ENCODE measurements at regions not wholly inside any gene's neighbourhood (a gene's known extent, or its start where the extent isn't known, plus 50 kb on each side); places are given as distances from the start of the nearest gene placed in this dataset.
"Not testable (repeated sequence)": the region's sequence is repeated elsewhere in the genome, so short reads cannot be mapped to it uniquely, and the experiment has no call there.

- FAIRE-seq, result no peak
Observed at GRCh38 chr7:13241416-13241815, 554.0 kb downstream of the ARL4A start.

GRCh38 chr7:13257661-13258060 lies 570.2 kb downstream of the ARL4A start:
- no peak for FAIRE-seq

DNA sequence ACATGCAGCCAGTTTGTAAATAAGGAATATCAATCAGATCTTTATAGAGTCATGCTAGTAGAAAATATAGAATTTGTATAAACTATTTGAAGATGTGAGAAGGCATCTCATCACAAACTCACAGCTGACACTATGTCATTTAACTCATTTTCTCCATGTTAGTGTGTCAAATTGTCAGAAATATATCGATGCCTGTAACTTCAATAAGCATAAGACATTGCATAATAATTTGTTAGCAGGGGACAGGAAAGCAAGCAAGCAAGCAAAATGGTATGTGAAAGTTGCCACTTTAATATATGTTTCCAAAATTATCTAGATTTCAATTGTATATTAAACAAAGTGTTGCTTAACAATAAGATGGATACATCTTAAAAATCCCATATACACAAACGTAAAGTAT lies 571.0 kb downstream of the ARL4A start:
- no peak for FAIRE-seq

DNA sequence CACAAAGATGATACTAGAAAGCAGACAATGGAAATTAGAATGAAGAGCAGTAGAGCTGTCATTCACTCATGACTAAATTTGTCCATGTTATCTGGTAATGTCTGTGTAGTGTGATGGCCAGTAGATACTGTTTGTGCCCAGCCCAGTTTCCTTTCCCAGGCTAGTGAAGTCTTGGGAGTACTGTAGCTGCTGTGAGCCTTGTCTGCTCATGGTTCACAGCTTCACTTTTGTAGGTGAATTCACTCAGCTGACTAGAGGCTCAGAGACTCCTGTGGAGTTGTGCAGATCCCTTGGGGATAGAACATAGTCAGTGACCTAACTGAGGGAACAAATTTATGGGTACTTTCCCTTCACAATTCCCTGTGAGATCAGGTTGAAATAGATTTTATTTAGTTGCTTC lies 572.5 kb downstream of the ARL4A start:
- no peak for FAIRE-seq

DNA sequence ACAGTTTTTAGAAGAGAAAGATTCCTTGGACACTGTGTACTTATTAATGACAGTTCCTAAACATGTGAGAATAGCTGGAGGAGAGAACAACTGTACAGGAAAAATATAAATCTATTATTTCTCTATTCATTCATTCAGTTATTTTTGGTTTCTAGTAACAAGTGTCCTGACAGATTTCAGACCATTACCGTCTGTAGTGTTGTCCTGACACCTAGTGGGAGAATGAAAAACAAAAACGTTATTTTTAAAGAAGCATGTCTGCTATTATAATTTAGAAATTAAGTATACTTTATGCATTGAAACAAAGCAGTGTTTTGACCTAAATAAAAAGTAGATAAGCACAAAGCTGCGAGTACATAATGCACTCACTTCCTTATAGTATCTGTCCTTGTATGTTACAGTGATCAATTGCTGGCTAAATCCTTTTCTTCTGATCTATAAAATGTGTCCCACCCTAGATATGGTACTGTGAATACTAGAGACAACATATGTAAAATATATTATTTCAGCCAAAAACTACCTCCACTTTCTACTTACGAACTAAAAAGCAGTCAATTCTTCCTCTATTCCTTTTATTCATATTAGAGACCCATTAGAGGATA lies 575.6 kb downstream of the ARL4A start:
- peak; percentile 93 for FAIRE-seq

- no peak for FAIRE-seq
Observed at GRCh38 chr7:13265271-13265670, 577.8 kb downstream of the ARL4A start.

DNA sequence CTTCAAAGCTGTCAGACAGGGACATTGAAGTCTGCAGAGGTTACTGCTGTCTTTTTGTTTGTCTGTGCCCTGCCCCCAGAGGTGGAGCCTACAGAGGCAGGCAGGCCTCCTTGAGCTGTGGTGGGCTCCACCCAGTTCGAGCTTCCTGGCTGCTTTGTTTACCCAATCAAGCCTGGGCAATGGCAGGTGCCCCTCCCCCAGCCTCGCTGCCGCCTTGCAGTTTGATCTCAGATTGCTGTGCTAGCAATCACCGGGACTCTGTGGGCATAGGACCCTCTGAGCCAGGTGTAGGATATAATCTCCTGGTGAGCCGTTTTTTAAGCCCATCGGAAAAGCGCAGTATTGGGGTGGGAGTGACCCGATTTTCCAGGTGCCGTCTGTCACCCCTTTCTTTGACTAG lies 586.8 kb downstream of the ARL4A start:
- FAIRE-seq, result not testable (repeated sequence)

DNA sequence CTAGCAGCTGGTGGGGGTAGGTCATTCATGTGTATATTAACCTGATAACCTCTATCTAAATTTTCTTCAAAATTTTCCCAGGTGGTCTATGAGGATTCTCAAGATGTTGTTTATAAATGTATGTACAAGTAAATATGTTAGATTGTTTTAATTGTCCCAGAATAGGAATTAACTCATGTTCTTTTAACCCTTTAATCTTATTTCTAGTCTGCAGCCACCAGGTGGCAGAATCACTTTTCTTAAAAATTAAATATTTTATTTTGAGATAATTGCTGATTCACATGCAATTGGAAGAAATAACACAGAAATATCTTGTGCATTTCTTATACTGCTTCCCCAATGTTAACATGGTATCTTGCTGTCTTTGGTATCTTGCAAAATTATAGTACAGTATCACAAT lies 589.5 kb downstream of the ARL4A start:
- FAIRE-seq, result no peak

DNA sequence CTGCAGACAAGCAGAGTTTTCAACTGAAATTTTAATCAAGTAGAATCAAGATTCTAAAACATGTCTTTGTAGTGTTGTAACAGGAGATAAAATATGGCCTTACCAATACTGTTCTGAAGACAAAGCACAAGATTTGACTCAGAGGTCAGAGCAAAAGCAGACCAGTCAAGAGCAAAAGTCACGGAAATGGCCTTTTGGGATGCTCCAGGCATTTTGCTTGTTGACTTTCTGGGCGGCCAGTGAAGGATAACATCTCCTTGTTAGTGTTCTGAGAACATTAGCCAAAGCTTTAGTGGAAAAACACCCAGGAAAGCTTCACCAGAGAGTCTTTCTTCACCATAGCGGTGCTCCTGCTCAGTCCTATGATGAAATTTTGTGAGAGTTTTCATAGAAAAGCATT lies 590.6 kb downstream of the ARL4A start:
- no peak for FAIRE-seq

DNA sequence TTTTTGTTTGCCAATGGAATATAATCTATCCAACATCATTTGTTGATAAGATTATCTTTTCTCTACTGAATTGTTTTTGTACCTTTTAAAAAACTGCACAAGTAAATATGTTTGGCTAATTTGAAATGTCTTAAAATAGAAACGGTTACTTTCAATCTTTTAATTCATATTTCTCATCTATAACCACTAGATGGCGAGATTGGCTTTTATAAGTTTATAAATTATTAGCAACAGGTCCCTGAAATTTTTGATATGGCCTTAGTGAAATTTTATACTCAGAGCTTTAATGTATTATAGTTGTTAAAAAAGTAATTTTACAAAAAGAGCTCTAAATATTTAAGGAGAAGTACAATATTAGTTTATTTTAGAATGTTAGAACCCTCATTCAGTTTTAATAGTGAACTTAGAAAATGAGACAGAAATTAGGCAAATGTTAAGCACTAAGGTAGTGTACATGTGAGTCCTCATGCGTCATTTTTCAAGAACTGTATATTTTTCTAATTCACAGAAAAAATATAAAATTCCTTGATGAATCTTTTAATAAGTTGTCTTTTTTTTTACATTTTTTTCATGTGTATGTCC lies 592.5 kb downstream of the ARL4A start:
- peak; percentile 98 for FAIRE-seq

DNA sequence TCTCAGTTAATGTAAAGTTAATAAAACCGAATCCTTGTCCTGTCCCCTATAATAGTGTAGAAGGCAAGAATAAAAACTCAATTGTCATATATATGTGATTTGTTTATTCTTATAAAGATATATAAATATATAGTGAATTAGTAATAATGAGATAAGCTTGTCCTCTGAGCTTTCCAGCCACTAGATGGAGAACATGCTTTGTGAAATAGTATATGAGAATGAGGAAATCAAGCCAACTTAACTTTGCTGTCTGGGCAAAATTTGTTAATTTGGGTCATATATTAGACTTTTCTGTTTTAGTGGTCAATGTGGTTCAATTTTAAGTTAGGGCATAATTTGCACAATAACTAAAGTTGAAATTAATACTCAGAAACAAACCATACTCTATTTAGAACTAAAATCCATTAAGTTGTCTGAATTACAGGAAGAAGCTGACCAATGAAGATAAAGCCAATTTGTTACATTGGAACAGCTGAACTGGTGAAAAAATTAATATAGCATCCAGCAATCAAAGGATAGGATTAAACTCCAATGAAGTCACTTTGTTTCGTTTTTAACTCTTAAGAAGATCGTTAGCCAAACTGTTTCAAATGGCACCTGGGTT lies 595.0 kb downstream of the ARL4A start:
- peak; percentile 83 for FAIRE-seq

GRCh38 chr7:13286916-13287315 lies 599.5 kb downstream of the ARL4A start:
- no peak for FAIRE-seq

- FAIRE-seq, result no peak
Observed at GRCh38 chr7:13288516-13288915, 601.1 kb downstream of the ARL4A start.

- FAIRE-seq, result no peak
Observed at GRCh38 chr7:13290975-13291374, 603.5 kb downstream of the ARL4A start.

GRCh38 chr7:13293264-13294002 lies 606.0 kb downstream of the ARL4A start:
- no peak for FAIRE-seq

GRCh38 chr7:13307040-13307439 lies 619.6 kb downstream of the ARL4A start:
- FAIRE-seq, result no peak

- FAIRE-seq, result no peak
Observed at GRCh38 chr7:13308423-13308822, 621.0 kb downstream of the ARL4A start.

DNA sequence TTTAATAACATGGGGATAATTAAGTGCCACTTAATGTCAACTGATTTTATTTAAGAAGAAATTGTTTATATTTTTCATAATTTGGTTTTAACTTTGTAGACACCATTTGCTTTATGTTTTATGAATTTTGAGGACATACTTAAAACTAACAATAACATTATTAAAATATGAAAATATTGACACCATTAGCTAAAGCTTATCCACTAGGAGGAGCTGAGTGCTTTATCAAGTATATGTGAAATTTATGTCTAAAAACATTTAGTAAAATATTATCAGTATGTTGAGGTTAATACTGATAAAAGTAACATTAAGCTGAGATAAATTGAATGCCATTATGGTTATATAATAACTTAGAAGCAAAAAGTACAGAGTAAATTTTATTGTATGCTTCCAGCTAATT lies 622.1 kb downstream of the ARL4A start:
- FAIRE-seq, result peak; percentile 26

DNA sequence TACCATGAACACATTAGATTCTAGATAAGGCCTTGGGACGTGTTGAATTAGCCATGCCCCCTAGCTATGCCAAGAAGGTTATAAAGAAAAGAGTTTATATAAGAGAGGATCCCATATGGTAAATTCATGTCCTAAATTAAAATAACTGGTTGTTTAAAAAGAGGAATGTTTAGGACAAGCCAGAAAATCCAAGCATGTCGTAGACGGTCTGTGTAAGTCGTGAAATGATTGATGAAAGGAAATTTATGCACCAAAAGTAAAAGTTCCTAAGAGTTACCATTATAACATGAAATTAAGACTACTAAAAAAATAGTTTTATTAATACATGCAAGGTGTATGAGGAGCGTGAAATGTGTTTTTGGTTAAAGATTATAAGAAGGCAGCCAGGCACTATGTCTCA lies 624.9 kb downstream of the ARL4A start:
- no peak for FAIRE-seq

GRCh38 chr7:13320333-13320732 lies 632.9 kb downstream of the ARL4A start:
- no peak for FAIRE-seq

- FAIRE-seq, result no peak
Observed at GRCh38 chr7:13321316-13321715, 633.9 kb downstream of the ARL4A start.

DNA sequence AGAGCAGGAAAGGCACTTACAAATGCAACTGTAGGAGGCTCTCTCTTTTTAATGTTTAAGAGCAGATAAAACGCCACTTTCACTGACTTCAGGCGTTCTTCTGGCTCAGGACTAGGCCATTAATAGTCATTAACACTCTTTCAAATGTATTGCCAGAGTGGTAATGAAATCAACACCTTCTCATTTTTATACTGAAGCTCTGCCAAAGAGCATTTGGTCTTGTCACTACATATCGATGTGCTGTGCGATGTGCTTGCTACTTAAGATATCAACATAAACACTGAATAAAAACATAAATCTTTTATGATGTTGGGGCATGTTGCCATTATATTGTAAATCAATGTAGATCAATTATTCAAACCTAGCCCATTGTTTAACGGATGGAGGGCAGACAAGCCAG lies 634.7 kb downstream of the ARL4A start:
- no peak for FAIRE-seq

GRCh38 chr7:13327669-13328068 lies 640.2 kb downstream of the ARL4A start:
- FAIRE-seq, result no peak

DNA sequence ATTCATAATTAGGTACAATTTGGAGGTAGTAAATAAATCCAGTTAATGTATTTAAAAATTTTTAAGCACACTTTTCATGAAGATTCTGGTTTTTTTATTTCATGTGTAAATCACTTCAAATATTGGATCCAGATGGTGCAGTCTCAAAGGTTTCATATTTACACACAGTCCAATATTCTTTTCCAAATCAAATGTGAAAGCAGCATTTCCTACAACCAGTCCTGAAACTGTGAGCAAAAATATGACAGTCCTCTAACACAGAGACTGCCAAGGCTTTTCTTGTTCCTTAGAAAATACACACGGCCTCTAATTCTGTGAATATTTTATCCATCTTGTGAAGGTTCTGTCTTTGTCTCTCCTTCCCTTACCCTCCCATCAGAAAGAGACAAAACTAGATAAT lies 645.9 kb downstream of the ARL4A start:
- peak; percentile 4 for FAIRE-seq
